WI38 (cell line): ENCODE measurements at regions not wholly inside any gene's neighbourhood (a gene's known extent, or its start where the extent isn't known, plus 50 kb on each side); places are given as distances from the start of the nearest gene placed in this dataset.

Experiments used
- H3K4me3 ChIP-seq: 2 replicates; pipeline ENCODE4 v1.5.1; 2011; ENCODE audit warnings: low read depth, mild to moderate bottlenecking, control low read depth, low read length
- TF ChIP-seq, protein P1 (sequence below): IDR thresholded peaks from 2 replicates; pipeline ENCODE4 v1.5.1; 2012; ENCODE audit warnings: low read depth, mild to moderate bottlenecking, control low read depth, low read length

DNA sequence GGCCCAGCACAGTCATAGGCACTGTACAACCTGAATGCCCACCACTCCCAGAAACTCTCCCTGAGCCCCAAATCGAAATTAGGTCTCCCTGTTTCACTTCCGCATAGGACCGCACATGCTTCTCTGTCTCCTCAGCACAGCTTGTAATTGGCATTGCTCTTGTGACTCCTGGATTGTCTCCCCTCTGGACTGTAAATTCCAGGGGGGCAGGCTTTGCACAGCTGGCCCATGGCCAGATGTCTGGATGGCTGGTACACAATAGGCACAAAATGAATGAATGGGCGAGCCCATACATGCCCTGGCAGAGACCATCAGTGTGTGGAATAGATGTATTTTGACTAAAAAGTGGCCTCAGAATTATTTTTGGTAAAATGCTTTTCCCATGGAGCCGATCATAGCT lies 63.3 kb upstream of the PHF21B start:
- H3K4me3 ChIP-seq, result no peak overlapping the region
- TF ChIP-seq, protein P1, sequence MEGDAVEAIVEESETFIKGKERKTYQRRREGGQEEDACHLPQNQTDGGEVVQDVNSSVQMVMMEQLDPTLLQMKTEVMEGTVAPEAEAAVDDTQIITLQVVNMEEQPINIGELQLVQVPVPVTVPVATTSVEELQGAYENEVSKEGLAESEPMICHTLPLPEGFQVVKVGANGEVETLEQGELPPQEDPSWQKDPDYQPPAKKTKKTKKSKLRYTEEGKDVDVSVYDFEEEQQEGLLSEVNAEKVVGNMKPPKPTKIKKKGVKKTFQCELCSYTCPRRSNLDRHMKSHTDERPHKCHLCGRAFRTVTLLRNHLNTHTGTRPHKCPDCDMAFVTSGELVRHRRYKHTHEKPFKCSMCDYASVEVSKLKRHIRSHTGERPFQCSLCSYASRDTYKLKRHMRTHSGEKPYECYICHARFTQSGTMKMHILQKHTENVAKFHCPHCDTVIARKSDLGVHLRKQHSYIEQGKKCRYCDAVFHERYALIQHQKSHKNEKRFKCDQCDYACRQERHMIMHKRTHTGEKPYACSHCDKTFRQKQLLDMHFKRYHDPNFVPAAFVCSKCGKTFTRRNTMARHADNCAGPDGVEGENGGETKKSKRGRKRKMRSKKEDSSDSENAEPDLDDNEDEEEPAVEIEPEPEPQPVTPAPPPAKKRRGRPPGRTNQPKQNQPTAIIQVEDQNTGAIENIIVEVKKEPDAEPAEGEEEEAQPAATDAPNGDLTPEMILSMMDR, result no peak

DNA sequence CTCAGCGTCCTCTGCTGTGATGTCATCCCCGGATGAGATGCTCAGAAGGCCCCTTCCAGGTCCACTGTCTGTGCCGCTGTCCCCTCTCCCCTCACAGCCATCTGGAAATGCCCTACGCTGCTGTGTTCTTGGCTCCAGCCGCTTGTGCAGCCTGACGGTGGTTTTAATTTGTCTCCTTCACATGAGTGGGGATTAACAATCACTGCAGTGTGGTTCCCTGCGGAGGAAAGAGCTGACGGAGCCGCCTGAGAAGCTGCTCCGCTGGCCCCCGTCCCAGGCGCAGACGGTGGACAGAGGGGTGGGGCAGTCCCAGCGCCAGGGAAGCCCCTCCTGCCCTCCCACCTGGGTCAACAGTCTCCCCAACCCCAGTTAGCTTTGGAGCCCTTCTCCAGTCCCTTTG lies 67.5 kb upstream of the PHF21B start:
- no peak overlapping the region for H3K4me3 ChIP-seq
- TF ChIP-seq, protein P1, result no peak

DNA sequence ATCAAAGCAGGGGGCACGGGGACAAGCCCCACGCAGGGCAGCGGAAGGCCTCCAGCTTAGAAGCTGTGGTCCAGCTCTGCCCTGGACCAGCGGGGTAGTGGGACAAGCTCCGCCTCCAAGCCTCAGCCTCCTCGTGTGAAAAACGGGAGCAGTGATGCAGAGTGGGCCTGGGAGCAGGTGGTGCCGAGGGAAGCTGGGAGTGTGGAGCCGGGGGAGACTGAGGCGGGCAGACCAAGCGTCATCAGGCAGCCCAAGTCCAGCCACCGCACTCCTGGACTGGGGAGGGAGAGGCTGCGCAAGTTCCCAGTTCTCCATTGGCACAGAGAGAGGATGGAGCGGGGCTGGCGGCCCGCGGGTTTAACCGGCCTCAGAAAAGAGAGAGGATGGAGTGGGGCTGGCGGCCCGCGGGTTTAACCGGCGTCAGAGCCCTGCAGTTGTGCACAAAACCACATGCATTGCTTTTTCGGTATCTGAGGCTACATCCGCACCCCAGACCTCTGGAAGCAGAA lies 68.1 kb upstream of the PHF21B start:
- TF ChIP-seq, protein P1, result no peak
- H3K4me3 ChIP-seq, result no peak overlapping the region

- TF ChIP-seq, protein P1, result peak; percentile 16; the same call in 1 of the 2 replicates
- H3K4me3 ChIP-seq, result no peak overlapping the region
These were observed 73.0 kb upstream of the PHF21B start for GRCh38 chr22:45082795-45083194.

GRCh38 chr22:45083659-45084305 lies 74.0 kb upstream of the PHF21B start:
- TF ChIP-seq, protein P1, result no peak
- no peak overlapping the region for H3K4me3 ChIP-seq

DNA sequence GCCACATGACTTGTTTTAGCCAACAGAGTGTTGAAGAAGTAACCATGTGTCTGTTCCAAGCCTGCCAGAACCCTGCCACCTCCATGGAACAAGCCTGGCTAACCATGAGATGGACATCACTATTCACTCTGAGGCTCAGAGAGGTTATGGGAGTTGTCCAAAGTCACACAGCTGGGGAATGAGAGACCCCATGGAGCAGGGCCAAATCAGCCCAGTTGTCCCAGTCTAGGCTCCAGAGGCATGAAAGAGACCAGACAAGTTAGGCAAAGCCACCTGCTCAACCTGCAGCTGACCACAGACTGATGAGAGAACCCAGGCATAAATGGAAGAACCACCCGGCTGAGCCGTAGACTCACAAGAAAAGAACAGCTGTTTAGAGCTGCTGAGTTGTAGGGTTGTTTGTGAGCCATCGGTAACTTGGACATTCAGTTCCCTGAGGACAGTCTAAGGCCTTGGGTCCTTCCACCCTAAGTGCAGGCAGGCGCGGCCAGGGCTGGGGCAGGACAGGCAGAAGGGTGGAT lies 74.7 kb upstream of the PHF21B start:
- TF ChIP-seq, protein P1, result no peak
- H3K4me3 ChIP-seq, result no peak overlapping the region

GRCh38 chr22:45087802-45088201 lies 75.9 kb upstream of the NUP50 start:
- TF ChIP-seq, protein P1, result no peak
- no peak overlapping the region for H3K4me3 ChIP-seq
